HG02943 (cell line): ENCODE measurements at regions not wholly inside any gene's neighbourhood (a gene's known extent, or its start where the extent isn't known, plus 50 kb on each side); places are given as distances from the start of the nearest gene placed in this dataset.

Source experiments
- ATAC-seq: cut with Tn5 transposase; IDR thresholded peaks from one replicate; pipeline ENCODE4 v1.9.1; 2021; ENCODE audit warnings: mild to moderate bottlenecking, low read depth, moderate library complexity; ENCODE audit not compliant: unreplicated experiment

DNA sequence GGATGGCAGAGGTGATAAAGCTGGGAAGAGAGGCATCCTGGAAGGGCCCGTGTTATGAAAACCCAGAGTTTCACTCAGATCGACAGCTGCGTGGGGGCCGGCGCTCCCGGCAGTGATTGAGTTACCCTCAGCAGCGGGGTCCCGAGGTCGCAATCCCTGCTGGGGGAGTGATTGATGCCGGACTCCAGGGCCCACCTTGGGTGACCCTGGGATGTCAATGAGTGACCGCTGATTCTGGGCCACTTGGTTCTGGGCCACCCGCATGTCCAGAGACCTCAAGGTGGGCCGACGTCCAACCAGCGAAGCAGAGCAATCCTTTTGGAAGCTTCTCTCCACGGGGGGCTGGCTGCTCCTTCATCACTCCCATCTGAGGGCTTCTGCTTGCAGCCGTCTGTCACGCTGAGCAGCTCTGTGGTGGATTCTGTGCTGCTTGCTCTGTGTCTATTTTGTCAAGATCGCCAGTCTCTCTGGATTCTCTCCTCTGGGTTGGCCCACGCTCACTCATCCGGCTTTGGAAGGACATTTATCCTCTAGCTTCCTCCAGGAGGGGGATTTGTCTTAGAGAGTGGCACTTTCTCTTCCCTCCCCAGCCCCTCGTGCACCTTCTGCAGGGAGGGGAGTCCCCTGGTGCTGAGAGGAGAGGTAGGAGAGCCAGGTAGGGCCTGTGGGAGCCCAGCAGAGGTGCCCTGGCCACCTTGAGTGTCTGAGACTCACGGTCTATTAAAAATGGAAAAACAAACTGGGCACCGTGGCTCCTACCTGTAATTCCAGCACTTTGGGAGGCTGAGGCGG is 110.9 kb upstream of the C1orf174 start:
- no peak for ATAC-seq

DNA sequence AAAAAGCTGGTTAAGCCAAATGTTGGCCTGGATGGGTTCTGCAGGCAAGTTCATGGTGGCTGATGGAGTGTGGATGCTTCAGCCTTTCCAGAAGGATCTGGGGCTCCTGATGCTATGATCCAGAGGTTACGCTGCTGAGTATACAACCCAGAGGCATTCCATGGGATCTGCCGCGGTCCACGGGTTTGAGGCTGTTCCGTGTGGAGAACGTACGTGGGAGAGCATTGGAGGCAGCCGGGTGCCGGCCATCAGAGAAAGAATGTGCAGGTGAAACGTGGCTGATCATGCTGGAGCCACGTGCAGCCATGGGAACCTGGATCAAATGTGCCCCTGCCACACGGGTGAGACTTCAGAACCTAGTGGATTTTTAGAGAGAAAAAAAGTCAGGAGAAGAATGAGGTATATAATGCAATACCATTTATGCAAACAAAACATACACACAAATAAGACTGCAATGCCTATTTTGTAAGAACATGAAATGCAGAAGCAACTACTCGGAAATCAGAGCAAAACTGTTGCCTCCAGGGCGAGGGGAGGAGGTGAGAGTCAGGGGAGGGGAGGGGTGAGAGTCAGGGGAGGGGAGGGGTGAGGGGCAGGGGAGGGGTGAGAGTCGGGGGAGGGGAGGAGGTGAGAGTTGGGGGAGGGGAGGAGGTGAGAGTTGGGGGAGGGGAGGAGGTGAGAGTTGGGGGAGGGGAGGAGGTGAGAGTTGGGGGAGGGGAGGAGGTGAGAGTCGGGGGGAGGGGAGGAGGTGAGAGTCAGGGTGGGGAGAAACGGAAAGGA is 116.5 kb upstream of the C1orf174 start:
- ATAC-seq: no peak

DNA sequence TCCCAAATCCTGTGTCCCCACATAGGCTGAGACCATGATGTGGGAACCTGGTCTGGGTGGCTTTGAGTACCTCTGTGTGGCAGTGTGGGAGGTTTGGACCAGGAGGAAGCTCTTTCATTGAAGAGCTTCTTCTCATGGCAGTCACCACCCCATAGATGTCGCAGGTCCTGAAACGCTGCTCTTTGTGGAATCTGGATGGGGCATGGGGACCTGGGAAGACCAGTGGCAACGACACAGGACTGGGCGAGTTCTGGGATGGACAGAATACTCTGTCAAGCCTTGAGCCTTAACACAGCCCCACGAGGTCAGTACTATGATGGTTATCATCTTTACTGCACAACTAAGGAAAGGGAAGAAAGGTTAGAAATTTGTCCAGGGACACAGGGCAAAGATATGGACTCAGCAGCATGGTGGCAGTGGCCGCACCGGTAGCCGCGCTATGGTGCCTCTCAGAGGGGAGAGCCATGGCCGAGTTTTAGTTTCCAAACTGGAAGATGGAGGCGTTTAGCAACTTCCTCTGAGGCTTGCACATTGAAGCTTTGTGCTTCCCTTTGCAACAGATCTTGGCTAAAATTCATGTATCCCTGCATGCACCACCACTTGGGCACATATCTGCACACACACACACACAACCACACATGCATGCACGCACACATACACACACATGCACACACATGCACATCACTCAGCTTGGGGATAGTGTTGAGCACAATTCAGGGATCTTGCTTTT is 117.7 kb upstream of the C1orf174 start:
- no peak for ATAC-seq

DNA sequence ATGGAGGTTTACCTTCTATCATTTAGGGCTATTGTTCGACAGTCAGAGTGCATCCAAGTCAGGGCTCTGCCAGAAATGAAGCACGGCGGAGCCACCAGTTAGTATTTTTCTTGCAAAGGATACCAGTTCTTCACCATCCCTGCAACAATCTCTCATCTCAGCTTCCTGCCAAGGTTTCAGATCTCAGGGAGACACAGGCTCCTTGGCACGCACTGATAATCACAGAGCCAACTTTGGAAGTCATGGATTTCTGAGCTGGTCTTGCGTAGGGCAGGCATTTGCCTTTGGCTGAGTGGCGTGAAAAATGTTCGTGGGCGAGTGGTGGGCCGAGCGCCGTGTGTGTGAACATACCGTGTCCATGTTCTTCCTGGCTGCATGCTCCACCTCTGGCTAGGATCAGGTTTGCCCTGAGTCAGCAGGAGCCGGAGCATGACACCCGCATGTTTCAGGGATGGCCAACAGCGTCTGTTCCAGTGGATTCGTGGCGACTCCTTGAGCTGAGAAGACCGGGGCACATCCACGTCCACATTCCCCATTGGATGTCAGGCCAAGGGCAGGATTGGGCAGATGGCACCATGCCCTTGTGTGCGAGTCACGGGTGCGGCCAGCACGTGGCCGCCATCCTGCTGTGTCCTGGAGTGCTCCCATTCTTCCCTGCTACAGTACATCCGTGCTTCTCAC is 118.5 kb upstream of the C1orf174 start:
- ATAC-seq: no peak

DNA sequence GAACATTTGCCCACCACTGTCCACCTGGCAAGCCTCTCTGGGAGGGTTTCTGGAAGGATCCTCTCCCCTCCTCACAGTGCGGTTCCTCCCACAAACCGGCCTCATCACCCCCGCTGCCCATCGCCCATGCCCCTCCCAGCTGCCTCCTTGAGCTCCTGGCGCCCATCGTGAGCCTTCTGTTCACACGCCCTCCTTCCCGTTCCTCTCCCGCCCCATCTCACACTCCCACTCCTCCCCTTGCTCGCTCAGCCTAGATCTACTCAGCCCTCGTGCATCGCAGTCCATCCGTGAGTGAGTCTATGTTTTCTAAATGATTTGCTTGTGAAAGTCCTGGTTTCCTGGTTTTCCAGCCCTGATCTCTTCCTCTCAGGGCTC is 119.1 kb upstream of the C1orf174 start:
- ATAC-seq: no peak

DNA sequence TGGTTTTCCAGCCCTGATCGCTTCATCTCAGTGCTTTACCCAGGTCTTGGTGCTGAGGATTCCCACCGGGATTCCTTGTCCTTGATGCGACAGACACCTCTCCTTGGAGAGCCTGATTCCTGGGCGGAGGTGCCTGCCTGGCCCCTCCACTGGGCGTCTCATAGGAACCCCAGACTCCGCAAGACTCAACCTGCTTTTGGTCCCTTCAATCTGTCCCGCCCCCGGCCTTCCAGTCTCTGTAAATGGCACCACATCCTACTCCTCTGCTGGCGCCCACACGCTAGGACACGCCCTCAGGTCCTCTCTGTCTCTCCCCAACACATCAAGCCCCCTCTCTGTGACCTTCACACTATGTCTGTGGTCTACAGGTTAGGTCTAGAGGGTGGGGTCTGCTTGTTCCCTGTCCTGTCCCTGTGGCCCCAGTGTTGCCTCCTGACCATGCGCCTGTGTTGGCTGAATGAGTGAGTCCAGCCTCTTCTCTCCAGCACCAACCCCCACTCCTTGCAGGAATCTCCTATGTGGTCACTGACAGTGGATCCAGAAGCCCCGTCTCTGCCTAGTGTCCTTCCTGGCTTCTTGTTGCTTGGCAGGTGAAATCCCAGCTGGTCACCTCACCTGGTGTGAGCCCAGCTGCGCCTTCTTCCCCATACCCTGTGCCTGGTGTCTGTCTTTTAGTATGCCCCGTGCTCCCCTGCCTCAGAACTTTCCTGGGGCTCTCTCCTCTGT is 119.7 kb upstream of the C1orf174 start:
- ATAC-seq: no peak

DNA sequence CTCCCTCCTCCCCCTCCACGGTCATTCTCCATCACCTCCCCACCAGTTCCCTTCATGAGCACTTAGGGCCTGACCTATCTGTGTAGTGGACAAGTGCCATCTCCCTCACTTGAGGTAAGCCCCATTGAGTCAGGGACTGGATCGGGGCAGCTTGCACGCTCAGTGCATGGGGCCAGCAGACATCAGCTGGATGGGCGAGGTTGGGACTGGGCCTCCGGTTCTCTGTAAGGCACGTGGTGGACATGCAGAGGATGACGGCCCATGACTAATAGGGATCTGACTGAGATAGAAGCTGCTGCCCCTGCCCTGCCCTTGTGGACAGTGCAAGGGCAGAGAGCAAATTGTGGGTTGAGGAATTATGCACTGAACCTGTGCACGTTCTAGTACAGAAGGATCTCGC is 120.4 kb upstream of the C1orf174 start:
- no peak for ATAC-seq

DNA sequence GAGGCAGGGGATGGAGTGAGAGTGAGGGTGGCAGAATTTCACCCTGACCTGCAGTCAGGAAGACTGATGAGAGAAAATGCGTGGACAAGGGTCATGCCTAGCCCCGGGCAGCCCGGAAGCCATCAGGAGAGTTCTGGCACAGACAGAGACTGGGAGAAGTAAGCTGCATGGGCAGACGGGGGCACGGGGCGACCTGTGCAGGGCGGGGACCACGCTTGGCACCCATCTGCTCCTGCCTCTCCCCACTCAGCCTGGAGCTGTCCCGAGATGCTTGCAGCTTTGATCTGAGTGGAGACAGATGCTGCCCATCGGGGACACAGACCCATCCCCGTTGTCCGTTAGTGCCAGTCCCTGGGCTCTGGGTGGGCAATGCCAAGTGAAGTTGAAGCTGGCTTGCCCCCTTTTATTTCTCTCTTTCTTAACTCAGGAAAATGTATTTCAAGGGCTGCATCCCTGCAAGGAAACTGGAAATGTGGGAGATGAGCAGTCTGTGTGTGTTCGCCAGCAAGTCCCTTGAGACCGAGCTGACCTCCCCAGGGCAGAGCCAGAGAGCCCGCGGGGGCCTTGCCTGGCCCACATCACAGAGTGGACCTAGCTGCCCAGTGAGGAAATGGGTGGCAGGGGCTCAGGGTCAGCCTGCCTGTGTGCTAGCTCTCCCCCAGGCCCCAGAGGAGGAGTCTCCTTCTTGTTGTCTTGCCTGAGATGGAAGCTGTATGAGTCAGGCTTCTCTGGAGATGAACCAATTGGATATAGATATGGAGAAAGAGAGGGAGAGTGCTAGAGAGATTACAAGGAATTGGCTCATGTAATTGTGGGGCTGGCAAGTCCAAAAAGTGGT is 121.3 kb upstream of the C1orf174 start:
- ATAC-seq: no peak

DNA sequence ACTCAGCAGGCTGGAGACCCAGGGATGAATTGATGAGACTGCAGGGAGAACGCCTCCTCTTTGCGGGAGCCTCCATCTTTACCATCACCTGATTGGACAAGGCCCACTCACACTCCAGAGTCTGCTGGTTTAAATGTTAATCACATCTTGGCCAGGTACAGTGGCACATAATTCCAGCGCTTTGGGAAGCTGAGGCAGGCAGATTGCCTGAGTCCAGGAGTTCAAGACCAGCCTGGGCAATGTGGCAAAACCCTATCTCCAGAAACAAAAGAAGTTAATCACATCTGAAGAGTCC is 121.8 kb upstream of the C1orf174 start:
- ATAC-seq: no peak

DNA sequence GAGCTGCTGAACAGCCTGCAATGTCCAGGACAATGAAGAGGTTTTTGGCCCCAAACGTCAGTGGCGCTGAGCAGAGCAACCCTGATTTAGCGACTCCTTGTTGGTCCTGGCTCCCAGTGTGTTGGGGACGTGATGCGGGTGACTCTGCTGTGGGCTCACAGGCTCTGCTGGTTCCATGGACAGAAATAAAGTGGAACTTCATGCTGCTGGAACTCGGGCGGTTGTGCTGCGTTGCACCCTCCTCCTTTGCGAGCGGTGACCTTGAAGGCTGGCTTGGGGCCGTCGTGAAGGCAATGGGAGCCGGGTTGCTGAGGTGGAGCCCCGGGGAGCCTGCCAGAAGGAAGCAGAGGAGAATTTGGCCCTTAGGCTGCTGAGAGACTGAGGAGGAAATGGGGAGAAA is 122.6 kb upstream of the C1orf174 start:
- ATAC-seq: no peak

DNA sequence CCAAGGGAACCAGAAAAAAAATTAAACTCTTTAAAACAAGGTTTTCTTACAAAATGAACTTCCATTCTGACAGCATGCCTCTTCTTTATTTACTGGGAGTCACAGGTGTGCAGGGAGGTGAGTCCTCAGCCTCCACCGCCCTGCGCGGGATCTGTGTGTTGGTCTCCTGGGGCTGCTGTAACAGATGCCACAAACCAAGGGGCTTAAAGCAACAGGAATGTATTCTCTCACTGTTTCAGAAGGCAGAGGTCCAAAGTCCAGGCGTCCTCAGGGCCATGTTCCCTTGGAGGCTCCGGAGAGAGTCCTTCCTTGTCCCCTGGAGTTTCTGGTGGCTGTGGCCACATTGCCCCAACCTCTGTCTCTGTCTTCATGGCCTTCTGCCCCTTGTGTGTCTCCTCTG is 123.6 kb upstream of the C1orf174 start:
- no peak for ATAC-seq

DNA sequence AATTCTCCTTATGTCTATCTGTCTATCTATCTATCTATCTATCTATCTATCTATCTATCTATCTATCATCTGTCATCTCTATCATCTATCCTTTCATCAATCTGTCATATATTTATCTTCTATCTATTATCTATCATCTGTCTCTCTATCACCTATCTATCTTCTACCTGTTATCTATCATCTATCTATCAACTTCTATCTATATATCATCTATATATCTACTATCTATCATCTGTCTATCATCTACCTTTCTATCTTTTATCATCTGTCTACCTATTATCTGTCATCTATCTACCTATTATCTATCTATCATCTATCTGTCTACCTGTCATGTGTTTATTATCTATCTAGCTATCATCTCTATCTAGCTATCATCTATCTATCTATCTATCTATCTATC is 124.7 kb upstream of the C1orf174 start:
- no peak for ATAC-seq

DNA sequence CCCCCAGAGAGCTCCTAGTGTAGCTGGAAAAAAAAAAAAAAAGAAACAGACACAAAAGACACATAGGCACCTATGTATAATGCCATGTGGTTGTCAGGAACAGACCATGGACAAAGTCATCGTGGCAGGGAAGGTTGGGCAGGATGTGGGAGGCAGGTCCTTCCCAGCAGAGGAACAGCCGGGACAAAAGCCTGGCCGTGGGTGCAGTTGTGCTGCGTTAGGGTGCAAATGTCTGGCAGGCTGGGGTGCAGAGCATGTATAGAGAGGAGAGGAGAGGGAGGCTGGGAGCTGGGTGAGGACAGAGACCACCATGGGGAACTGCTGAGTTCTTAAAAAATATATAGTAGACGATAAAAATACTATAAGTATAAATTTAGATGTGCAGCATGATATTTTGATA is 125.7 kb upstream of the C1orf174 start:
- no peak for ATAC-seq

DNA sequence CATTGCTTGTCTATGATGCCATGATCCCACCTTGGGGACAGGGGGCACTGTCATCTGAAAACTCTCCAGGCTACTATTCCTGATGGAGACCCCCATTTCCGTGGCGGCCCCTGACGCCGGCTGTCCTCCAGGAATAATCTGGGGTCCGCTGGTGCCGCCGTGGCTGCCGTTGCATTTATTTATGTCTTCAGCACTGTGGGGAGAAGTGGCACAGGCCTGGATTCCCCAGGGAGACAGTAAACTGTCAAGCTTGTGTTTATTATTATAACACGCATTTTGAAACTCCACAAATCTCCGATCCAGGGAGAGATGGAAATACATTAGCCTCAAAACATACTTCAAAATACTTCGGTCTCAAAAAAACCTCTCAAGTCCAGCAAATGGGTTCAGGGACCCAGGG is 126.9 kb upstream of the C1orf174 start:
- ATAC-seq: no peak

DNA sequence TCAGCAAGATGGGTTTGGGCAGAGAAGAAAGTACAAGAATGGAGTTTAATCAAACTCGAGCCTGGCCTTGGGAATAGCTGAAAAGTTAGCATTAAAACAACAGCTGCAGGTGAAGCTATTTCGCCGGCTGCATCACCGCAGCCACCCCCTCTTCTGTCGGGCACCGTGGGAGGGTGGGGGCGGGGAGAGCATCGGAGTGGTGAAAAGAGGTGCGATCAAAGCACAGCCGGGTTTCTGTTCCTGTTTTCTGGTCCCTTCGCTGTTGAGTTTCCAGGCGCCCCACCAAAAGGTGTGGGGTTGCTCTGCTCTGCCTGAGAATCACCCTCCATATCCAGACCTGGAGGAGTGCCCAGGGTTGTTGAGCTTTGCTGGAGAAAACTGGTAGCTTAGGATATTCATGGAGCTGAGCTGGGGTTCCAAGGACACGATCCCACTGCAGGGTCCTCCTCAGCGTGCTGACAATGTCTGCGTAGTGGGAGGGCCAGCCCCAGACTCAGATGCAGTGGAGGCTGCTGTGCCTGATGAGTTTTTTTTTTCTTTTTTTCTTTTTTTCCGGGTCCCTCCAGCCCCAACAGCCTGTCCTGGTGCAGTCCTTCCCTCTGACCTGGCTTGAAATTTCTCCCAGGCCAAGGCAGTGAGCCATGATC is 127.5 kb upstream of the C1orf174 start:
- ATAC-seq: no peak

DNA sequence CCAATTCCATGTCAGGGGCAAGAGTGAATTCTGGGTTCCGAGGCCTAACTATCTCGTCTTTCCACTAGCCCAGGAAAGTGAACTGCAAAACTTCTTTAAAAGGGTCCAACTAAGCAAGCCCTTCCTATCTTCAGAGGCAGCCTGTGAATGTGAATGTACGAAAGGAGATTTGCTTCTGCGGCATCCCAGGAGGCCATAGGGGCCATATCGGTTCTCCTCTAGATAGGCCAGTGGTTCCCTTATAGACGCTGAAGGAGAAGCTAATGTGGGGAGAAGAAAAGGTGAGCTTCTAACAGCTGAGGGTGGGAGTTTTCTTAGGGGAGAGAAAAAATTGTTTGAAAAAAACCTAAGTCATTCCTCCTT is 128.0 kb upstream of the C1orf174 start:
- ATAC-seq: no peak

DNA sequence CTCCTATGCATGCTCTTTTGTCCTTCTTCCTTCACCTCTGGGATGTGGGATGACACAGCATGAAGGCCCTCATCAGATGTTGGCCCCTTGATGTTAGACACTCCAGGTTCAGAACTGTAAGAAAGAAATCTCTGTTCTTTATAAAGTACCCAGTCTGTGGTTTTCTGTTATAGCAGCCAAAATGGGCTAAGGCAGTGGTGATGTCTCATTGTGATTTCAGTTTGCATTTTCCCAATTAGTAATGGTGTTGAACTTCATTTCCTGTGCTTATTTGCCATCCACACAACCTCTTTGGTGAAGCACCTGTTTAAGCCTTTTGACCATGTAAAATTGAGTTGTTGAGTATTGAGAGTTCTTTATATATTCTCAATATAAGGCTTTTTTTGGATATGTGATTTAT is 129.3 kb upstream of the C1orf174 start:
- ATAC-seq: no peak

DNA sequence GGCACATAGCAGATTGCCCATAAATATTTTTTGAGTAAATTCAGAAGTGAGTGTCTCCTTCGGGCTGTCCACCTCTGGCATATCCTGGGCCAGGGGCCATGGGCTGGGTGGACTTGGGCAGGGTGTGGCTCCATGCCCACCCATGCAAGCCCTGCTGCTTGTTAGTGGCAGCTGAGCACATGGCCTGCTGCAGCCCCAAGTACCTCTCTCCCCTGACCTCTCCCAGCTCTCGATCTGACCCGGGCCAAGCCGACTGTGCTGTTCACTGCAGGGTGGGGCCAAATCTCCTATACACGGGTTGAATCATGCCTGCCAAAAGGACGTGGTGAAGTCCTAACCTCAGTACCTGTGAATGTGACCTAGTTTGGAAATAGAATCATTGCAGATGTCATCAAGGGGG is 132.5 kb upstream of the C1orf174 start:
- no peak for ATAC-seq

DNA sequence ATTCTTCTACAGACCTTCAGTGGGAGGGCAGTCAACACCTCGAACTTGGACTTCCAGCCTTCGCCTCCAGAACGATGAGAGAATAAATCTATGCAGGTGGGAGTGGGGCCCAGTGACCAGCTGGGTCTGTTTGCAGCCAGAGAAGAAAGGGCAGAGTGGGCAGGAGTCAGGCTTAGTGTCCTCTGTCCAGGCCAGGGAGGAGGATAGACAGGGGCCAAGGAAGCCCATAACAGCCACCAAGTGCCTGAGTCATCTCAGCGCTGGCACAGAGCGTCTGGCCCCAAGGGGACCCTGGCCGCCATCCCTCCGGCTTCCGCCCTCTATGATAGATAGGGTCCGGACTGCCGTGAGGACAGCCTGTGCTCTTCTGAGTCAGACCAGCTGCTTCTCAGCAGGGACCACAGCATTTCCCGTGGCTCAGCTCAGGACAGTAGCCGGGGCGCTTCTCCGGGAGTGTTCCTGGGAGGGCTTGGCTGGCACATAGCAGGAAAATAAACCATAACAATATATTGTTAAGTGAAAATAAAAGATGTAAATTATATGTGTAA is 133.1 kb upstream of the C1orf174 start:
- ATAC-seq: no peak
